GM19035 (cell line): ENCODE measurements at regions not wholly inside any gene's neighbourhood (a gene's known extent, or its start where the extent isn't known, plus 50 kb on each side); places are given as distances from the start of the nearest gene placed in this dataset.

Experiments
- ATAC-seq: cut with Tn5 transposase; IDR thresholded peaks from one replicate; pipeline ENCODE4 v1.9.1; 2021; ENCODE audit not compliant: unreplicated experiment

GRCh38 chr14:44154874-44155273, 352.2 kb downstream of the FSCB start:
- ATAC-seq: no peak

GRCh38 chr14:44154446-44154845, 352.6 kb downstream of the FSCB start:
- ATAC-seq: no peak

GRCh38 chr14:44151130-44151820, 355.8 kb downstream of the FSCB start:
- no peak for ATAC-seq

GRCh38 chr14:44149597-44149996, 357.5 kb downstream of the FSCB start:
- ATAC-seq: no peak

DNA sequence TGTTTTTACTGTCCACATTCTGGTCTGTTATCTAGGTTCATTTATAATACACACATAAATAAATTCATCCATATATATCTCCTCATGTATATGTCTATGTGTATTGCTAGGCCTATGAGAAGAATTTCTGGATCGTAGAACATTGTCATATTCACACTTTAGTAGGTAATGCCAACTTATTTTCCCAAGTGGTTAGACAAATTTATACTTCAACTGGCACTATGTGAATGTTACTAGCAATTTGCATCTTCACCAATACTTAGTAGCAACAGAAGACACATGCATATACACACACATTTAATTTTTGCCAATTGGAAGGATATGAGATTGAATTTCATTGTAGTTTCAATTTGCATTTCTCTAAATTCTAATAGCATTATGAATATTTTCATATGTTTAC, 365.1 kb downstream of the FSCB start:
- no peak for ATAC-seq

- ATAC-seq: no peak
Observed at GRCh38 chr14:44135972-44136371, 371.1 kb downstream of the FSCB start.

- no peak for ATAC-seq
Observed at GRCh38 chr14:44131861-44132260, 375.2 kb downstream of the FSCB start.

DNA sequence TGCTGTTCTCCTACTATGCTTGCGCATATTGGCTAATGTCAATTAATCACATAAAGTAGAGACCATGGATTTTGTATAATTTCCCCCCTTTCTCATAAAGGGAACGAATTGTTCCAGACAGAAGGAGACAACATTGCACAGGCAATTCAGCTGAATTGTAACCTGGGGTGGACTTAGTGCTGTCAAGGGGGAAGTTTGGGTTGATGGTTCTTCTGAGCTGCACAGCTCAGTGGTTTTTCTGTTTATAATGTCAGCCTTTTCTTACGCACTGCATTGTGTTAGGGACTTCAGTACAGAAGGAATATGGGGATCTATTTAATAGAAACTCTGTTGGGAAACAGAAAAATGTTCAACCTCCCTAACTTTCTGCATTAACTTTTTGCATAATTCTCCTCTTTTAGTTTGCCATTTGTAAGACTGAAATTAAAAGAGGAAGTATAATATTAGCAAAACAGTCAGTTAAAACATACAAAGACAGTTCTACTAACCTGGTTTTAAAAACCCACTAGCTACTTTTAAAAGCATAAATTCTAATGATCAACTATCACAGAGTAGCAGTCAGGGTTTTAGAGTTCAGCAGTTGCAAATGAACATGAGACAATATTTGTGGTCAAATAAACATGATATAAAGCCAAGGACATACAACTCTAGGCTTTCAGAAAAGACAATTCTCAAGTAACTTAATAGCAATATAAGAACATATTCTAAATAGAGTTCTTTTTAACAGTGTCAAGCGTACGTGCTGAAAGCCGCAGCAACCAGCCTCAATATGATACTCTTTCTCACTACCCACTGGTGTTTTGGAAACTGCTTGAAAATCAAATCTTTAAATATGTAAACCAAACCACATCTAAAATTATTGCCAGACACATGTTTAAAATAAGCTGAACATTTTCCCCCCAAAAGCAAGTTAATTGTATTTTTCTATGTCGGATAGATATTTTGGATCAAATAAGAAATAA, 393.0 kb downstream of the FSCB start:
- no peak for ATAC-seq

GRCh38 chr14:44112774-44113460, 394.2 kb downstream of the FSCB start:
- ATAC-seq: no peak

DNA sequence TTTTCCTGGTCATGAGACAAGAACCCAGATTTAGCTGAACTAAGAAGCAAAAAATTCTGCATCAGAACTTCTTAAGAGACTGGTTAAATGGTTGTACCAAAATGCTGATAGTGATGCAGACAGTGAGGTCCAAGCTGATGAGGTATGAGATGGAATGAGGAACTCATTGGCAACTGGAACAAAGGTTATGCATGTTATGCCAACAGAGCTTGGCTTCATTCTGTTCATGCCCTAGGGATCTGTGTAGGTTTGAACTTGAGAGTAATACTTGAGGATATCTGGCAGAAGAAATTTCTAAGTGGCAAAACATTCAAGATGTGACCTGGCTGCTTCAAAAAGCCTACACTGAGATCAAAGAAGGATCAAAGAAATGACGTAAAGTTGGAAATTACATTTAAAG, 398.0 kb downstream of the FSCB start:
- no peak for ATAC-seq

GRCh38 chr14:44108601-44109000, 398.5 kb downstream of the FSCB start:
- no peak for ATAC-seq

- no peak for ATAC-seq
Observed at GRCh38 chr14:44107156-44107555, 399.9 kb downstream of the FSCB start.

- ATAC-seq: no peak
Observed at GRCh38 chr14:44099743-44100488, 407.2 kb downstream of the FSCB start.

- ATAC-seq: no peak
Observed at GRCh38 chr14:44081146-44081545, 425.9 kb downstream of the FSCB start.

DNA sequence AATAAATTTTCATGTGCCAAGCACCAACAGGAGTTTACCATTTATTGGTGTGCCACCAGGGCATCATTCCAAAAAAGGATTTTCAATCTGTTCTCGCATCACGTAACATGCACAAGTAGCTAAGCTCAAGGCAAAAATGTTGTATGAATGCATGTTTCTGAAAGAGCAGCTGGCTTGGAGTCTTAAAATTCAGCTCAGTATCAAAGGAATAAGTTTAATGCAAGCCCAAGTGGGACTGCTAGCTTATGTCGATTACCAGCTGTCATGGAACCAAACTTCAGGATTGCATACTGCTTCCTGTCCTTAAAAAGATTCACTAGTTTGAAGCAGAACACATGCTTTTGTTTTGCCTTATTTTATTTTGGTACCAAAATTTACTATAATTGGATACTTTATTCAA, 437.0 kb downstream of the FSCB start:
- no peak for ATAC-seq

DNA sequence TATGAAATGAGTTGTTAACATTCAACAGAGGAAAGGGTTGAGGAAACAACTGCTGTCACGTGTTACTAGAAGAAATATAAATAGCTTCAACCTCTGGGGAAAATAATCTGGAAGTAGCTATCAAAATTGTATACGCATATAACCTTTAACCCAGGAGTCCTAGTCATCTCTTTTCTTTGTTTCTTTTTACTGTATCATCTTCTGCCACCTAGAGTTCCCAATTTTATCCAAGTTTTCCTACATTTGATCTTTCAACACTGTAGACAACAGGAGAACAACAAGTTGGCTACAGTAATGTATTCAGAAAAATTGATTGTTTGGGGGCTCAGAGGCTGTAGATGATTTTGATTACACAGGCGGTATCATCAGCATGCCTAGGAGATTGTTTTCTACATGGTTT, 453.7 kb downstream of the FSCB start:
- ATAC-seq: no peak

DNA sequence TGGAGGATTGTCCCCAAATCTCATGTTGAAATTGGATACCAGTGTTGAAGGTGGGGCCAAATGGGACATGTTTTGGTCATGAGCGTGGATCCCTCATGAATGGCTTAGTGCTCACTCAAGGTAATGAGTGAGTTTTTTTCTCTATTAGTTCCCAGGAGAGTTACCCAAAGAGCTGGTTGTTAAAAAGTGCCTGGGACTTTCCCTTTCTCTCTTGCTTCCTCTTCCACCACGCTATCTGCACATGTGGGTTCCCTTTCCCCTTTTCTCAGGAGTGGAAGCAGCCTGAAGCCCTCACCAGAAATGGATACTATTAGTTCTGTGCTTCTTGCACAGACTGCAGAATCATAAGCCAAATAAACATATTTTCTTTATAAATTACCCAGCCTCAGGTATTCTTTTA, 465.4 kb downstream of the FSCB start:
- no peak for ATAC-seq

GRCh38 chr14:44040561-44040960, 466.5 kb downstream of the FSCB start:
- ATAC-seq: no peak

DNA sequence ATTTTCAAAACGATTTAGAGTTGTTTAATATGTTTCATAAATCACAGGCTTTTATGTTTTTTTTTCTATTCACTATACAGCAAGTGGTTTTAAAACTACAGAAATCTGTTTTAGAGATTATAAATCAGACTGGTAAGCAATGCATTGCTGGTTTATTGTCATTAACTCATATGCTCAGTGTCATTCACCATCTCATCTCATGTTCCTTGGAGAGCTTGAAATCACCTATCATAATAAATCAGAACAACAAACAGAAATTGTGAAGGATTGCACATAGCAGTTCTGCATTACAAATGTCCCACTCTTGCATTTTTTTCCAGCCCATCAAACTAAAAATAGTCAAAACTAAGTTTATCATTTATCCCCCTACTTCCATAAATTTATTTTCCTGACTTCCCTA, 470.8 kb downstream of the FSCB start:
- ATAC-seq: no peak

- ATAC-seq: no peak
Observed at GRCh38 chr14:44035707-44036106, 471.4 kb downstream of the FSCB start.

DNA sequence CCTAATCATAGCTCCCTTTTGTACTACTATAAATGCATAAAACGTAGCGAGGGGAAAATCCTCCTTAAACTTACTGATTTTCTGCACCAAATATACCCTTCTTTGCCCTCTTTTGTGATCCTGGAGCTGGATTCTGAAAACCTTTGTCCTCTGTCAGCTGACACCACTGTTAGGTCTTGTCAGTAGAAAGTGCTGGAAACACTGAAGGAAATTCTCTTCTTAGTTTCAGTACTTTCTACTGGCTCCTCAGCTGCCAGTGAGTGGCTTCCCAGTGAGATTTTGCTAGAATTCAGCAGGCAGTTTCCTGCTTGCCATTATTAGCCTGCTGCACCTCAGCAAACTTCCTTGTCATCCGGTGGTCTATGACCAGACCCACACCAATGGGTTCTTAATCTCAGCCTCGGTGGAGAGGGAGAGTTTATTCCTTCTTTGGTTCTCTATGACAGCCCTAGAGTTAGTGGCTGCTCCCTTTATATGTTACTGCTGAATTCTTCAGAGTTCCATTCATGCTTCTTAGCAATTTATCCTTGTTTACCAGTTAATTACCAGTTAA, 476.2 kb downstream of the FSCB start:
- ATAC-seq: no peak
